ENCODE measurements at regions not wholly inside any gene's neighbourhood (a gene's known extent, or its start where the extent isn't known, plus 50 kb on each side); places are given as distances from the start of the nearest gene placed in this dataset.

GRCh38 chr13:72218966-72219365, 352.0 kb upstream of the DACH1 start:
- no peak for TF ChIP-seq CTCF (IDR thresholded peaks at IDR 0.05)
- TF ChIP-seq POLR2A (IDR thresholded peaks at IDR 0.05), result no peak

All from Peyer's patch (tissue), 4 donors.